GM21717 (cell line): ENCODE measurements at regions not wholly inside any gene's neighbourhood (a gene's known extent, or its start where the extent isn't known, plus 50 kb on each side); places are given as distances from the start of the nearest gene placed in this dataset.

Experiments used
- ATAC-seq: cut with Tn5 transposase; IDR thresholded peaks from one replicate; pipeline ENCODE4 v1.9.1; 2021; ENCODE audit warnings: mild to moderate bottlenecking, moderate library complexity; ENCODE audit not compliant: unreplicated experiment

- no peak for ATAC-seq
Measured at GRCh38 chr3:127356381-127356780, 68.5 kb upstream of the PRR20G start.

- ATAC-seq: no peak
Measured at GRCh38 chr3:127354761-127355160, 66.9 kb upstream of the PRR20G start.

- no peak for ATAC-seq
Measured at GRCh38 chr3:127352612-127353011, 64.8 kb upstream of the PRR20G start.

DNA sequence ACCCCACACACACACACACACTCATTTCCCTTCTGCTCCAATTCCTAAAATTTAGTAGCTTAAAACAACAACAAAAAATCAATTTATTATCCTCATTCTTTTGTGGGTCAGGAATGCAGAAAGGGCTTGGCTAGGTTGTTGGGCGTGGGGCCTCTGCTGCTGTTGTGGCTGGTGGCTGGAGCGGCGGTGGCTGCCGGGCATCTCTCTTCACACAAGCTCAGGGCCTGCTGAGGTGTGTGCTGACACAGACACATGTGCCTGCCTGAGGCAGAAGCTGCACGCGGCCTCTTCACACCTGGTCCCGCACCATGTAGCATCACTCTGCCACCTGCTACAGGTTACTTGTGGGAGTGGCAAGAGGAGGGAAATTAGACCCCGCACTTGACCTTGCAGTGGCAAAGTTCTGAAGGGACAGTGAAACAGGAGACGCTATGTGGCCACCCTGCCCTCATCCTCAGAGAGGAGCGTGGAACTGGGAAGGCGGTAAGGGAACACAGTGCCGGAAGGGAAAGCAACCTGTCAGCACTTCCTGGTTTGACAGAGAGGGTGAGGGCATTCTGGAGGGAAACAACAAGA lies 64.0 kb upstream of the PRR20G start:
- no peak for ATAC-seq

- no peak for ATAC-seq
Measured at GRCh38 chr3:127351321-127351720, 63.5 kb upstream of the PRR20G start.

GRCh38 chr3:127350172-127351050 lies 62.6 kb upstream of the PRR20G start:
- no peak for ATAC-seq

DNA sequence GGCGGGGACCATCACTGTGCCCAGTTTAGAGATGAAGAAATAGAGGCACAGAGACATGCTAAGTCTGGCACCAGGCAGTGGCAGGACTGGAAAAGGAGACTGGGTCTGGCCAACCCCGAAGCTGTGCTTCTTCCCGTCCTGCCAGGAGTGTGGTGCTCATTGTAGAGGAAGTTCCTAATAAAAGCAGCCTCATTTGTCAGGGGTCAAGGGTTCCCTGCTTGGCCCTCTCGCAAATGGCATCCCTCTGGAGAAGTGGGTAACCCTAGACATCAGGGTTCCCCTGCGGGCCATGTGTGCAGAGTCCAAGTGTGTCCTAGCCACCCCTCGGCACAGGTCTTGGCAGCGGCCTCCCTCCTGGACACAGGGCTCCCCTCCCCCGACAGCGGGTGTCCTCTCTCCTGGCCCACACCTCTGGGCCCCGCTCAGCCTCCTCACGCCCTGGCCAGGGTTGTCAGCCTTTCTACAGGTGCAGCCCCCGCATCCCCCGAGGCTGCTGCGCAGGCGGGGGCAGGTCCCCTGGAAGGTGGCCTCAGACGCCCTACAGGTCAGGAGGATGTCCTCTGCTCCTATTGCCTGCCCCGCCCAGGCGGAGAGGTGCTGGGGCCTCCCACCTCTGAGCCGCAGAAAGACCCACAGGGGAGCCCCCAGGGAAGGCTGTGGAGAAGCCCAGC lies 61.8 kb upstream of the PRR20G start:
- ATAC-seq: no peak

DNA sequence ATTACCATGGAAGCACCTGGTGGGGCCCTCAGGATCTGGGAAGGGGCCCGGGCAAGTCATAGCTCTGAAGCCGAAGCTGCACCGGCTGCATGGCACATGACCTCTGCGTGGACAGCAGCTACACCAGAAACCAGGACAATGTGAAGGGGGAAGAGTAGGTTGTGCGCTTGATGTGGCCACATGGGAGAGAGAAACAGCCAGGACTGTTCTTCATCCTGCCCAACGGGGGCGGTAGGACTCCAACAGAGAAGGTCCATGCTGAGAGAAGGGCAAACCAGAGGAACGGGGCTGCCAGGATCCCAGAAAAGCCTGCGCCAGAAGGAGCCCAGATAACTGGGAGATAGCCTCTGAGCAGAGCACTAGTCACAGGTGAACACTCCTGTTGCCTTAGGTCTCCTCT lies 54.9 kb upstream of the PRR20G start:
- no peak for ATAC-seq

DNA sequence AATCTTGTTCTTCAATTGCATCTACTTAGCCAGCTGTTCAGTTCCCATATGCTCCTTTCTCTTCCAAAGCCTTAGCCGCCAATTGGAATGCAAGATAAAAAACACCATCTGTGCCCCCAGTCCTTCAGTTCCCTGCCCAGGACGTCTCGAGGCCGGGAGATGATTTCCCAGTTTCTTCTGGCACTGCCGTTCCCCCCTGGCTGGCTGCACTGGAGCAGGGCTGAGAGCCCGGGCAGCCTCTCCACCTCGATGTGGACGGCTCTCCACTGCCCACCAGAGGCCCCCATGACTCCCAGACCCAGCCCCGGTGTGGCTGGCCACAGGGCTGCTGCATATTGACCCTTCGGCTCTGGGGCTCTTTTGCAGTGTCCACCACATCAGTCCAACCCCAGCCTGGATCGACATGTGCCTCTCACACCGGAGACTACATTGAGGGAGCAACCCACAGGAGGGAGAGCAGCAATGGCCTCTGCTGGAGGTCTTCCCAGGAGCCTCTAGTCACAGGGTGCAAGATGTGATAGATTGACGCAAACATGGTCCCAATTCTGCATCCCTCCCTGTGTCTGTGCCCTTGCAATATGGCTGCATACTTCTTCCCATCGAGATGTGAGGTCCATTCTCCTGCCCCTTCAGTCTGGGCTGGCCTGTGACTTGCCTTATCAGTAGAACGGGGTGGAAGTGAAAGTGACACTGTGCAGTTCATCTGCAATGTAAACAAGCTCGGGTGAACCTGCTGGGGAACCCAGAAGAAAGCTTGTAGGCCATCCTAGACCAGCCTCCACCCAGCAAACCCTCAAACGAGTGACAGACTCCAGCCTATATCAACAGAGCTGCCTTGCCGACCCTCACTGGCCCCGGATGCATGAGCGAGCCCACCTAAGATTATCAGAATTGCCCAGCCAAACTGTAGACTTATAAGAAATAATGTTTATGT lies 52.3 kb upstream of the PRR20G start:
- no peak for ATAC-seq

- ATAC-seq: no peak
Measured at GRCh38 chr3:127339016-127339415, 51.2 kb upstream of the PRR20G start.

- no peak for ATAC-seq
Measured at GRCh38 chr3:127337911-127338531, 50.2 kb upstream of the PRR20G start.
